K562 (cell line): ENCODE measurements at regions not wholly inside any gene's neighbourhood (a gene's known extent, or its start where the extent isn't known, plus 50 kb on each side); places are given as distances from the start of the nearest gene placed in this dataset.

ENCODE experiments used
- ATAC-seq: fragments of 200-7000 bp; cut with Tn5 transposase; 3 replicates; pipeline ENCODE4 v1.9.1; 2020; ENCODE audit warnings: moderate library complexity
- BruUV-seq: library from RNA; stranded (reverse); fragments of 400-500 nt; replicated peaks from 2 replicates; lab custom pipeline; 2021; lab: Mats Ljungman, UMichigan
- CTCF ChIA-PET: fragments of 300-600 bp; formaldehyde crosslinking; extraction: SDS; loops from one replicate; lab custom pipeline; 2021; ENCODE audit warnings: low intra/inter-chr PET ratio; lab: Yijun Ruan, JAX
- POLR2A ChIA-PET: fragments of 300-600, 350-650 bp; sonication (Branson Sonifier 250); formaldehyde crosslinking; extraction: SDS; loops from one replicate; lab custom pipeline; 2021; ENCODE audit warnings: antibody characterized with exemption, inconsistent platforms; lab: Yijun Ruan, JAX
- DNase-seq, 4 experiments: peaks; one replicate each; pipeline versions ENCODE4 v3.0.0 to v3.0.0-alpha.2; 2011 to 2018; ENCODE audit warnings: low spot score in 3 of 4, mixed read lengths in 3 of 4; ENCODE audit errors: extremely low read depth in 1 of 4
- FAIRE-seq: peaks from 2 replicates; lab custom pipeline; 2011; peaks lifted over from hg19 to GRCh38; lab: Jason Lieb, UNC
- H2AFZ ChIP-seq: 2 replicates; pipeline ENCODE4 v1.6.0; 2011; ENCODE audit warnings: low read depth, low read length, control low read depth, inconsistent platforms
- H3K27ac ChIP-seq: fragments of 200-600 bp; 3 replicates; pipeline ENCODE4 v1.8.0; 2011; ENCODE audit warnings: low read depth, mild to moderate bottlenecking, control low read depth, inconsistent platforms, low read length, moderate library complexity, mixed read lengths; ENCODE audit errors: extremely low read depth
- H3K27me3 ChIP-seq, 2 experiments: fragments of 300-600 bp in 1 of 2; 2 replicates in 1 of 2; 3 replicates in 1 of 2; pipeline versions ENCODE4 v1.6.0 to v1.8.0; 2011; ENCODE audit warnings: inconsistent platforms in 2 of 2, low read length in 2 of 2, mild to moderate bottlenecking in 1 of 2, mixed read lengths in 1 of 2, moderate library complexity in 1 of 2; ENCODE audit not compliant: control insufficient read depth in 2 of 2, insufficient read depth in 2 of 2
- H3K36me3 ChIP-seq: fragments of 300-600 bp; 3 replicates; pipeline ENCODE4 v1.8.0; 2011; ENCODE audit warnings: mild to moderate bottlenecking, low read length, inconsistent platforms; ENCODE audit not compliant: control insufficient read depth, insufficient read depth
- H3K4me1 ChIP-seq, 2 experiments: fragments of 200-600 bp in 1 of 2; replicated peaks in 1 of 2; 2 replicates in 1 of 2; 3 replicates in 1 of 2; pipeline versions ENCODE4 v1.5.1 to v1.8.0; 2011; ENCODE audit warnings: inconsistent platforms in 2 of 2, low read length in 2 of 2, mild to moderate bottlenecking in 1 of 2, mixed read lengths in 1 of 2, moderate library complexity in 1 of 2; ENCODE audit not compliant: control insufficient read depth in 2 of 2, insufficient read depth in 2 of 2
- H3K4me2 ChIP-seq: 2 replicates; pipeline ENCODE4 v1.6.1; 2011; ENCODE audit warnings: low read length, control low read depth, inconsistent platforms, mixed read lengths; ENCODE audit not compliant: insufficient read depth
- H3K4me3 ChIP-seq: fragments of 200-600 bp; sonication (generic), shearing (Covaris generic); 2 replicates; pipeline ENCODE4 v1.5.1; 2016; ENCODE audit warnings: control low read depth, inconsistent platforms
- H3K79me2 ChIP-seq: fragments of 200-600 bp; 3 replicates; pipeline ENCODE4 v1.8.0; 2011; ENCODE audit warnings: low read length, inconsistent platforms; ENCODE audit not compliant: control insufficient read depth, insufficient read depth
- H3K9ac ChIP-seq, 2 experiments: 2 replicates each; pipeline versions ENCODE4 v1.6.0 to v1.6.1; 2011; ENCODE audit warnings: low read depth in 2 of 2, low read length in 2 of 2, control low read depth in 1 of 2, inconsistent platforms in 1 of 2, mild to moderate bottlenecking in 1 of 2, mixed read lengths in 1 of 2; ENCODE audit not compliant: insufficient read depth in 1 of 2
- H3K9me1 ChIP-seq: one replicate; pipeline ENCODE4 v1.6.0; 2011; ENCODE audit warnings: inconsistent platforms, mild to moderate bottlenecking, low read length, moderate library complexity; ENCODE audit not compliant: control insufficient read depth, insufficient read depth
- H3K9me3 ChIP-seq: replicated peaks from 2 replicates; pipeline ENCODE4 v1.5.1; 2011; ENCODE audit warnings: low read depth, low read length, inconsistent platforms; ENCODE audit not compliant: control insufficient read depth, insufficient read depth
- H4K20me1 ChIP-seq: replicated peaks from 2 replicates; pipeline ENCODE4 v1.6.1; 2011; ENCODE audit warnings: low read length, inconsistent platforms, mixed read lengths; ENCODE audit not compliant: control insufficient read depth, insufficient read depth
- ASH1L ChIP-seq: fragments of 450-650 bp; IDR thresholded peaks from 2 replicates; pipeline ENCODE4 v1.6.1; 2018; ENCODE audit warnings: borderline replicate concordance, mild to moderate bottlenecking, low read depth; ENCODE audit not compliant: partially characterized antibody
- CUX1 ChIP-seq: fragments of 200-800 bp; sonication (Bioruptor generic); IDR thresholded peaks from 2 replicates; pipeline ENCODE4 v1.6.1; 2016; ENCODE audit warnings: missing genetic modification characterization, missing compliant biosample characterization
- DACH1 ChIP-seq: fragments of 450-650 bp; IDR thresholded peaks from 2 replicates; pipeline ENCODE4 v1.6.1; 2018; ENCODE audit not compliant: partially characterized antibody
- EWSR1 ChIP-seq: fragments of 450-650 bp; IDR thresholded peaks from 2 replicates; pipeline ENCODE4 v1.6.1; 2018; ENCODE audit warnings: borderline replicate concordance, mild to moderate bottlenecking, low read depth, moderate library complexity; ENCODE audit not compliant: partially characterized antibody
- FOXP1 ChIP-seq: sonication (generic); formaldehyde crosslinking; IDR thresholded peaks from 2 replicates; pipeline ENCODE4 v1.8.0; 2022; ENCODE audit warnings: mild to moderate bottlenecking, missing genetic modification reagents
- MLX ChIP-seq, 2 experiments: fragments of 450-650 bp in 1 of 2; sonication (generic) in 1 of 2; formaldehyde crosslinking; conservative IDR thresholded peaks; 2 replicates each; pipeline versions ENCODE4 v1.4.0 to v1.8.1; 2020 to 2022; ENCODE audit warnings: mild to moderate bottlenecking in 1 of 2, missing genetic modification reagents in 1 of 2
- MXD1 ChIP-seq: fragments of 250-450 bp; sonication (Bioruptor Pico); IDR thresholded peaks from 2 replicates; pipeline ENCODE4 v1.8.0; 2021; ENCODE audit warnings: borderline replicate concordance, mild to moderate bottlenecking, moderate library complexity; ENCODE audit not compliant: poor library complexity, severe bottlenecking
- SOX6 ChIP-seq: fragments of 450-650 bp; IDR thresholded peaks from 2 replicates; pipeline ENCODE4 v1.6.1; 2014; ENCODE audit warnings: mild to moderate bottlenecking
- WGBS: fragments of 100-300 bp; shearing (Covaris generic); methylation state at CpG from one replicate; pipeline ENCODE4 v1.1.6; 2016; ENCODE audit warnings: low coverage, mixed read lengths; ENCODE audit not compliant: insufficient coverage; ENCODE audit errors: missing lambda C conversion rate; 5-methylcytosine and 5-hydroxymethylcytosine counted together
- in situ Hi-C: fragments of 300-500 bp; cut with MboI; formaldehyde crosslinking; loops from 4 replicates; pipeline ENCODE4 v1.15.0; 2018; ENCODE audit warnings: inconsistent platforms, mixed read lengths
- intact Hi-C: fragments of 100-400 bp; cut with micrococcal nuclease; formaldehyde crosslinking; loops from 2 replicates; pipeline ENCODE4 v1.14.2; 2022

GRCh38 chr4:62210486-62210885 lies 1010.4 kb downstream of the ADGRL3 start:
- Histone ChIP-seq H3K4me3 (no peak overlapping the region), H3K9ac (no peak overlapping the region), H3K9me1 (no peaks in the 10 kb centered on the region), H3K4me1 (no peaks in the 10 kb centered on the region)
- TF ChIP-seq MLX (CRISPR knock-in tag; conservative IDR thresholded peaks at IDR 0.05) = no peak
- no peak for TF ChIP-seq EWSR1
- TF ChIP-seq, all 486 proteins: peak for 0
- ChIA-PET POLR2A (no interaction called here), CTCF (no interaction called here)
- Histone ChIP-seq H2AFZ (no peak overlapping the region), H3K36me3 (no peaks in the 10 kb centered on the region), H4K20me1 (no peaks in the 10 kb centered on the region), H3K27ac (no peak overlapping the region), H3K79me2 (no peaks in the 10 kb centered on the region), H3K9me3 (no peaks in the 10 kb centered on the region), H3K27me3 (no peaks in the 10 kb centered on the region), H3K4me2 (no peak overlapping the region)
- intact Hi-C loops = no loop called here
- no TSS peak for BruUV-seq
- no peak for DNase-seq
- ATAC-seq = no peak
- no peak for FAIRE-seq
- in situ Hi-C loops = no loop called here

GRCh38 chr4:62209757-62210485 lies 1009.8 kb downstream of the ADGRL3 start:
- H3K4me2 ChIP-seq = no peak overlapping the region
- in situ Hi-C loops = no loop called here
- H3K79me2 ChIP-seq = no peaks in the 10 kb centered on the region
- H3K9ac ChIP-seq = no peak overlapping the region
- BruUV-seq = no TSS peak
- H4K20me1 ChIP-seq = no peaks in the 10 kb centered on the region
- 0% methylated on average over 4 of the region's 4 CpGs for WGBS
- H3K9me1 ChIP-seq = no peaks in the 10 kb centered on the region
- H3K9me3 ChIP-seq = no peaks in the 10 kb centered on the region
- FAIRE-seq (no peak), DNase-seq (no peak), ATAC-seq (no peak)
- H3K4me1 ChIP-seq = no peaks in the 10 kb centered on the region
- no peak overlapping the region for H3K4me3 ChIP-seq
- intact Hi-C loops = no loop called here
- H3K27me3 ChIP-seq = no peaks in the 10 kb centered on the region
- H3K27ac ChIP-seq = no peak overlapping the region
- ChIA-PET CTCF (no interaction called here), POLR2A (no interaction called here)
- H2AFZ ChIP-seq = no peak overlapping the region
- no peaks in the 10 kb centered on the region for H3K36me3 ChIP-seq
- TF ChIP-seq FOXP1 (CRISPR knock-in tag) (no peak), MXD1 (CRISPR knock-in tag) (no peak), CUX1 (CRISPR knock-in tag) (no peak), ASH1L (no peak), SOX6 (no peak), DACH1 (no peak)
